ENCODE measurements at regions not wholly inside any gene's neighbourhood (a gene's known extent, or its start where the extent isn't known, plus 50 kb on each side); places are given as distances from the start of the nearest gene placed in this dataset.

DNA sequence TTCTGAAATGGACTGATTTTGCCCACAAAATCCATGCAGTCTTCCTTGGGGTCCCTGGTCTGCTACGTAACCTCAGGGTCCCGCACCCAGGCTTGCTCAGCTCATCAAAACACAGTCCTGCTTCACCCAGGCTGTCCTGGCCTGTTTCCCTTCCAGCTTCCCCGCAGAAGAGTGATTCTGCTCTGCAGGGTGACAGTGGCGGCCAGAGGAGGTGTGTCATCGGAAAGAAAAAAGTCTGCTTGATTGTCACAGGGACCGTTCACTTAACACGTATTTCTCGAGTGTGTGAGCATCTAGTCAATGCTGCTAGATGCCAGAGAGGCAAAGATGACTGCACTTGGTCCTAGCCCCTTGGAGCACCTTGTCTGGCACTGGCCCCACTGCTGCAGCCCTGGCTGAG lies 50.1 kb upstream of the ABHD2 start:
- TF ChIP-seq, protein P1, sequence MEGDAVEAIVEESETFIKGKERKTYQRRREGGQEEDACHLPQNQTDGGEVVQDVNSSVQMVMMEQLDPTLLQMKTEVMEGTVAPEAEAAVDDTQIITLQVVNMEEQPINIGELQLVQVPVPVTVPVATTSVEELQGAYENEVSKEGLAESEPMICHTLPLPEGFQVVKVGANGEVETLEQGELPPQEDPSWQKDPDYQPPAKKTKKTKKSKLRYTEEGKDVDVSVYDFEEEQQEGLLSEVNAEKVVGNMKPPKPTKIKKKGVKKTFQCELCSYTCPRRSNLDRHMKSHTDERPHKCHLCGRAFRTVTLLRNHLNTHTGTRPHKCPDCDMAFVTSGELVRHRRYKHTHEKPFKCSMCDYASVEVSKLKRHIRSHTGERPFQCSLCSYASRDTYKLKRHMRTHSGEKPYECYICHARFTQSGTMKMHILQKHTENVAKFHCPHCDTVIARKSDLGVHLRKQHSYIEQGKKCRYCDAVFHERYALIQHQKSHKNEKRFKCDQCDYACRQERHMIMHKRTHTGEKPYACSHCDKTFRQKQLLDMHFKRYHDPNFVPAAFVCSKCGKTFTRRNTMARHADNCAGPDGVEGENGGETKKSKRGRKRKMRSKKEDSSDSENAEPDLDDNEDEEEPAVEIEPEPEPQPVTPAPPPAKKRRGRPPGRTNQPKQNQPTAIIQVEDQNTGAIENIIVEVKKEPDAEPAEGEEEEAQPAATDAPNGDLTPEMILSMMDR (IDR thresholded peaks at IDR 0.05 in 2 of 3, conservative IDR thresholded peaks at IDR 0.05 in 1 of 3; ENCODE audit: borderline replicate concordance in 1 of 3, insufficient read depth in 1 of 3, low read depth in 2 of 3, low read length in 2 of 3), result no peak
- TF ChIP-seq YY1 (IDR thresholded peaks at IDR 0.05; ENCODE audit: extremely low read depth, insufficient replicate concordance, low read depth, low read length), result no peak
- TF ChIP-seq SIN3A (IDR thresholded peaks at IDR 0.05; ENCODE audit: low read depth), result no peak
- TF ChIP-seq, protein P2, sequence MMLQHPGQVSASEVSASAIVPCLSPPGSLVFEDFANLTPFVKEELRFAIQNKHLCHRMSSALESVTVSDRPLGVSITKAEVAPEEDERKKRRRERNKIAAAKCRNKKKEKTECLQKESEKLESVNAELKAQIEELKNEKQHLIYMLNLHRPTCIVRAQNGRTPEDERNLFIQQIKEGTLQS (IDR thresholded peaks at IDR 0.05), result no peak
- TF ChIP-seq CEBPB (IDR thresholded peaks at IDR 0.05; ENCODE audit: low read depth), result no peak
